H1 (cell line): ENCODE measurements at regions not wholly inside any gene's neighbourhood (a gene's known extent, or its start where the extent isn't known, plus 50 kb on each side); places are given as distances from the start of the nearest gene placed in this dataset.

Experiments used
- CTCF ChIA-PET: fragments of 300-600 bp; sonication (Branson Sonifier 250); formaldehyde crosslinking; loops from one replicate; lab custom pipeline; 2021; ENCODE audit not compliant: partially characterized antibody; lab: Charles Lee
- POLR2A ChIA-PET: fragments of 300-600 bp; sonication (Branson Sonifier 250); formaldehyde crosslinking; loops from one replicate; lab custom pipeline; 2021; ENCODE audit warnings: inconsistent platforms; ENCODE audit not compliant: partially characterized antibody; lab: Charles Lee
- DNase-seq, 2 experiments: peaks; one replicate each; pipeline versions ENCODE4 v3.0.0 to v3.0.0-alpha.2; 2010 to 2022; ENCODE audit warnings: low spot score in 2 of 2, low read depth in 1 of 2, mixed read lengths in 1 of 2
- FAIRE-seq: peaks from 2 replicates; lab custom pipeline; 2011; peaks lifted over from hg19 to GRCh38; lab: Jason Lieb, UNC
- H2AFZ ChIP-seq: 2 replicates; pipeline ENCODE4 v1.8.1; 2012; ENCODE audit warnings: low read length, inconsistent platforms
- H2AK5ac ChIP-seq: 2 replicates; pipeline ENCODE4 v1.6.1; 2013; ENCODE audit warnings: low read depth, low read length
- H2BK120ac ChIP-seq: replicated peaks from 2 replicates; pipeline ENCODE3; 2013; ENCODE audit warnings: low read depth, low read length, inconsistent platforms
- H2BK12ac ChIP-seq: 2 replicates; pipeline ENCODE4 v1.6.1; 2013; ENCODE audit warnings: low read depth, low read length
- H2BK15ac ChIP-seq: 2 replicates; pipeline ENCODE4 v1.6.1; 2013; ENCODE audit warnings: low read length
- H2BK20ac ChIP-seq: 2 replicates; pipeline ENCODE4 v1.6.1; 2013; ENCODE audit warnings: low read length
- H2BK5ac ChIP-seq: 2 replicates; pipeline ENCODE4 v1.6.1; 2013; ENCODE audit warnings: low read depth, low read length
- H3K14ac ChIP-seq: 2 replicates; pipeline ENCODE4 v1.6.1; 2013; ENCODE audit warnings: inconsistent platforms; ENCODE audit not compliant: insufficient read length
- H3K18ac ChIP-seq: 2 replicates; pipeline ENCODE4 v1.6.1; 2013; ENCODE audit warnings: low read length; ENCODE audit errors: extremely low read depth
- H3K23ac ChIP-seq: 2 replicates; pipeline ENCODE4 v1.6.1; 2013; ENCODE audit warnings: inconsistent platforms; ENCODE audit not compliant: insufficient read length
- H3K23me2 ChIP-seq: 2 replicates; pipeline ENCODE4 v1.6.1; 2013; ENCODE audit warnings: low read depth, low read length
- H3K27ac ChIP-seq: 2 replicates; pipeline ENCODE4 v1.6.1; 2011; ENCODE audit warnings: low read depth, low read length, inconsistent platforms
- H3K27me3 ChIP-seq, 4 experiments: replicated peaks in 1 of 4; 1 replicate in 1 of 4; 2 replicates in 3 of 4; pipeline versions ENCODE4 v1.6.1 to v1.8.1; 2011 to 2013; ENCODE audit warnings: low read length in 3 of 4, mild to moderate bottlenecking in 3 of 4, inconsistent platforms in 2 of 4, mixed read lengths in 2 of 4, moderate library complexity in 1 of 4; ENCODE audit not compliant: control insufficient read depth in 3 of 4, insufficient read depth in 3 of 4; ENCODE audit errors: extremely low read depth in 1 of 4
- H3K36me3 ChIP-seq, 4 experiments: 2 replicates each; pipeline versions ENCODE4 v1.6.1 to v1.8.1; 2011 to 2013; ENCODE audit warnings: mild to moderate bottlenecking in 4 of 4, low read length in 3 of 4, moderate library complexity in 2 of 4, control low read depth in 1 of 4, inconsistent platforms in 1 of 4; ENCODE audit not compliant: insufficient read depth in 4 of 4, control insufficient read depth in 2 of 4
- H3K4ac ChIP-seq: replicated peaks from 2 replicates; pipeline ENCODE3; 2013; ENCODE audit warnings: low read length, low read depth, mixed read lengths, inconsistent platforms; ENCODE audit not compliant: insufficient read length
- H3K4me1 ChIP-seq, 4 experiments: replicated peaks in 1 of 4; 1 replicate in 1 of 4; 2 replicates in 3 of 4; pipeline versions ENCODE4 v1.6.1 to v1.8.1; 2011 to 2013; ENCODE audit warnings: low read length in 3 of 4, inconsistent platforms in 2 of 4, mixed read lengths in 1 of 4; ENCODE audit not compliant: insufficient read depth in 4 of 4, control insufficient read depth in 3 of 4
- H3K4me2 ChIP-seq, 2 experiments: 2 replicates each; pipeline versions ENCODE4 v1.6.1 to v1.8.1; 2011 to 2013; ENCODE audit warnings: low read depth in 2 of 2, low read length in 2 of 2, control low read depth in 1 of 2, inconsistent platforms in 1 of 2, mild to moderate bottlenecking in 1 of 2; ENCODE audit not compliant: insufficient read depth in 1 of 2
- H3K4me3 ChIP-seq, 4 experiments: fragments of 200-600, 300-600 bp in 1 of 4; sonication (generic), shearing (Covaris generic), sonication (Bioruptor Twin) in 1 of 4; 2 replicates each; pipeline versions ENCODE4 v1.5.1 to v1.8.1; 2011 to 2016; ENCODE audit warnings: low read length in 4 of 4, low read depth in 3 of 4, control low read depth in 2 of 4, inconsistent platforms in 2 of 4, mild to moderate bottlenecking in 2 of 4, mixed read lengths in 1 of 4, moderate library complexity in 1 of 4; ENCODE audit not compliant: insufficient read depth in 2 of 4; ENCODE audit errors: extremely low read depth in 1 of 4
- H3K56ac ChIP-seq: replicated peaks from 2 replicates; pipeline ENCODE3; 2013; ENCODE audit warnings: low read depth, mild to moderate bottlenecking, mixed read lengths, low read length, inconsistent platforms; ENCODE audit not compliant: insufficient read length
- H3K79me1 ChIP-seq: 2 replicates; pipeline ENCODE4 v1.6.1; 2013; ENCODE audit warnings: low read depth, low read length, control low read depth
- H3K79me2 ChIP-seq, 2 experiments: 2 replicates each; pipeline versions ENCODE4 v1.6.1 to v1.8.1; 2012 to 2013; ENCODE audit warnings: low read length in 2 of 2, mild to moderate bottlenecking in 2 of 2, inconsistent platforms in 1 of 2; ENCODE audit not compliant: insufficient read depth in 2 of 2, control insufficient read depth in 1 of 2
- H3K9ac ChIP-seq, 4 experiments: replicated peaks in 1 of 4; 1 replicate in 1 of 4; 2 replicates in 3 of 4; pipeline versions ENCODE4 v1.6.1 to v1.8.1; 2011 to 2013; ENCODE audit warnings: low read depth in 3 of 4, low read length in 3 of 4, control low read depth in 2 of 4, mild to moderate bottlenecking in 2 of 4, moderate library complexity in 2 of 4, inconsistent platforms in 1 of 4; ENCODE audit errors: extremely low read depth in 1 of 4
- H3K9me3 ChIP-seq, 2 experiments: 2 replicates each; pipeline versions ENCODE4 v1.6.1 to v1.8.1; 2012 to 2013; ENCODE audit warnings: mild to moderate bottlenecking in 2 of 2, moderate library complexity in 2 of 2, control low read depth in 1 of 2, inconsistent platforms in 1 of 2, low read depth in 1 of 2, low read length in 1 of 2, mixed read lengths in 1 of 2; ENCODE audit not compliant: insufficient read depth in 2 of 2
- H4K20me1 ChIP-seq, 2 experiments: replicated peaks in 1 of 2; 2 replicates each; pipeline versions ENCODE3 to v1.8.1; 2011 to 2013; ENCODE audit warnings: inconsistent platforms in 2 of 2, low read length in 2 of 2, mild to moderate bottlenecking in 1 of 2; ENCODE audit not compliant: insufficient read depth in 2 of 2, control insufficient read depth in 1 of 2
- H4K5ac ChIP-seq: 2 replicates; pipeline ENCODE4 v1.6.1; 2013; ENCODE audit warnings: low read length, low read depth, mixed read lengths, inconsistent platforms; ENCODE audit not compliant: insufficient read length
- H4K8ac ChIP-seq: 2 replicates; pipeline ENCODE4 v1.8.0; 2013; ENCODE audit warnings: mild to moderate bottlenecking, moderate library complexity, low read length, inconsistent platforms; ENCODE audit not compliant: insufficient read depth; ENCODE audit errors: extremely low read depth
- H4K91ac ChIP-seq: replicated peaks from 2 replicates; pipeline ENCODE3; 2013; ENCODE audit warnings: low read length, mixed read lengths, inconsistent platforms; ENCODE audit not compliant: insufficient read length
- ASH2L ChIP-seq: fragments of 200-600, 300-600 bp; sonication (generic); IDR thresholded peaks from one replicate; pipeline ENCODE4 v1.7.1; 2017; ENCODE audit warnings: low read length
- CBX5 ChIP-seq: fragments of 300-800, 300-1000 bp; sonication (generic); IDR thresholded peaks from 2 replicates; pipeline ENCODE4 v1.7.1; 2016; ENCODE audit warnings: antibody characterized with exemption, low read length, low read depth
- EGR1 ChIP-seq: IDR thresholded peaks from 2 replicates; pipeline ENCODE4 v1.6.1; 2011; ENCODE audit warnings: low read depth, low read length, borderline replicate concordance
- EP300 ChIP-seq, 2 experiments: IDR thresholded peaks; 1 replicate in 1 of 2; 2 replicates in 1 of 2; pipeline ENCODE4 v1.6.1; 2011 to 2012; ENCODE audit warnings: low read depth in 2 of 2, low read length in 2 of 2, mild to moderate bottlenecking in 2 of 2, borderline replicate concordance in 1 of 2, inconsistent platforms in 1 of 2, moderate library complexity in 1 of 2
- GTF2F1 ChIP-seq: IDR thresholded peaks from 2 replicates; pipeline ENCODE4 v1.6.1; 2012; ENCODE audit warnings: low read depth, low read length, improper control_type of control experiment, borderline replicate concordance
- JUN ChIP-seq: IDR thresholded peaks from 2 replicates; pipeline ENCODE4 v1.6.1; 2011; ENCODE audit warnings: low read depth, mild to moderate bottlenecking, improper control_type of control experiment, low read length
- KDM5A ChIP-seq: fragments of 200-600 bp; IDR thresholded peaks from 2 replicates; pipeline ENCODE4 v1.7.1; 2012; ENCODE audit warnings: mild to moderate bottlenecking, low read length, inconsistent platforms, mixed read lengths
- MAFK ChIP-seq: IDR thresholded peaks from 2 replicates; pipeline ENCODE4 v1.6.1; 2012; ENCODE audit warnings: low read depth, mild to moderate bottlenecking, improper control_type of control experiment, low read length
- RNF2 ChIP-seq: fragments of 200-900, 300-1000 bp; sonication (generic); IDR thresholded peaks from 2 replicates; pipeline ENCODE4 v1.7.1; 2016; ENCODE audit warnings: borderline replicate concordance, low read depth, mild to moderate bottlenecking, antibody characterized with exemption, low read length; ENCODE audit not compliant: poor library complexity, severe bottlenecking; ENCODE audit errors: missing control alignments
- RXRA ChIP-seq: IDR thresholded peaks from 2 replicates; pipeline ENCODE4 v1.6.1; 2011; ENCODE audit warnings: low read depth, mild to moderate bottlenecking, low read length, moderate library complexity; ENCODE audit not compliant: insufficient read depth
- SP1 ChIP-seq: IDR thresholded peaks from 2 replicates; pipeline ENCODE4 v1.6.1; 2011; ENCODE audit warnings: low read depth, low read length
- YY1 ChIP-seq: IDR thresholded peaks from 2 replicates; pipeline ENCODE4 v1.6.1; 2011; ENCODE audit warnings: low read depth, mild to moderate bottlenecking, low read length
- WGBS, 2 experiments: shearing (Covaris generic) in 1 of 2; methylation state at CpG; one replicate each; pipeline versions ENCODE4 v1.1.6 to v1.1.7; 2013 to 2015; ENCODE audit warnings: low lambda C conversion rate in 2 of 2, mixed read lengths in 2 of 2, inconsistent platforms in 1 of 2, low coverage in 1 of 2, missing lambda C conversion rate in 1 of 2; ENCODE audit not compliant: insufficient replicate concordance in 2 of 2, insufficient coverage in 1 of 2, insufficient read length in 1 of 2; ENCODE audit errors: extremely low coverage in 1 of 2, missing lambda C conversion rate in 1 of 2; 5-methylcytosine and 5-hydroxymethylcytosine counted together

DNA sequence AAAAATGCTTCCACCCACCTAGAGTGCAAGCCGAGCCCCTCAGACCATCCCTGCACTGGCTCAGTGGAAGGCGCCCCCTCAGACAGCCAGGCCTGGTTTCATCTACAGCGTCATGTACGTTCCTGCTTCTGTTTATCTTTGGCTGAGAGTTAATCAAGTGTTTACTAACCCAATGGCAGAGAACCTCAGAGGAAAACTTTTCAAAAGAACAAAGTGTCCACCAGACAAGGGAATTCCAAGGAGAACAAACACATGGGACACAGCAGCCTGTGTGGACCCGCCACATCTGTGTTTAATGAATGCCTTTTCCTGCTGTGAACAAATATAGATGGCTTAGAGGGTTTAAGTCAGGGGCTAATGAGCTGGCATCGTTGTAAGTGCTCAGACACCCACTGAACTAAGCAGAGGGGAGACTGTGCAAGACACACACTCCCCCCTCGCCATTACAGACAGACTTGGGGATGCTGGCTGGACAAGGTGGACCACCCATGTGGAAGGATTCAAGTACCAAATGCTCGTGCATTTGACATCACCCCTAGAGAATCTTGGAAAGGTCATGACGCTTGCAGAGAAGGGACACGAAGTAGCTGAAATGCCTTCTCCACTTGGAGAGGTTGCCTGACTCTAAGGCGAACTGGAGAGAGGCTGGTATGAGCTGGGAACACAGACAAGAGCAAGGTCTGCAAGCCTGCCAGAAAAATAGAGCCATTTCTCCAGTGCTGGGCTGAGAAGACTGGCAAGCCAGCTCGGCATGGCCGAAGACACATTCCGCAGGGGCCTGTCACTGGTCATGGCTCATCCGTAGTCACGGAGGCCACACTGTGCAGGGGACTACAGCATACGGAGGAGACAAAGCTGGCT, 53.5 kb upstream of the NXT1 start:
- no peak overlapping the region for H3K27ac ChIP-seq
- H3K18ac ChIP-seq, result no peak overlapping the region
- no peak overlapping the region for H3K9ac ChIP-seq
- H4K5ac ChIP-seq, result no peak overlapping the region
- no peaks in the 10 kb centered on the region for H3K23me2 ChIP-seq
- no peaks in the 10 kb centered on the region for H3K27me3 ChIP-seq
- 0 out of 2 replicates have a peak overlapping the region, but pooled peaks have one; percentile 75 for H2AK5ac ChIP-seq
- no peak overlapping the region for H3K23ac ChIP-seq
- H3K4me2 ChIP-seq, result no peak overlapping the region
- no peak overlapping the region for H3K14ac ChIP-seq
- peaks cover 0 to 5% (median 1%) of the 10 kb centered on the region in 4 experiments; a peak in 2 of 7 replicates for H3K4me1 ChIP-seq
- FAIRE-seq (no peak), DNase-seq (no peak)
- H3K36me3 ChIP-seq, result no peaks in the 10 kb centered on the region
- no peaks in the 10 kb centered on the region for H4K20me1 ChIP-seq
- ChIA-PET CTCF (interaction anchor here (0.9 to 2.3 kb wide), 3 partner anchors 8 to 246 kb away, joined by 3 to 8 read pairs (median 4); no protein-coding TSS in a partner anchor), POLR2A (no interaction called here)
- no peak overlapping the region for H4K91ac ChIP-seq
- no peak overlapping the region for H3K4ac ChIP-seq
- H3K79me2 ChIP-seq, result no peaks in the 10 kb centered on the region
- H2BK5ac ChIP-seq, result peak overlapping the region; percentile 73; the same call in 1 of the 2 replicates
- H2BK15ac ChIP-seq, result peak overlapping the region; percentile 88; the same call in 1 of the 2 replicates
- H2AFZ ChIP-seq, result no peak overlapping the region
- peak overlapping the region; percentile 98 for H2BK20ac ChIP-seq
- 92% methylated on average over 17 of the region's 17 CpGs; no CpG with 5 or more reads in 1 of the 2 experiments for WGBS, 2 experiments
- H3K4me3 ChIP-seq, result no peak overlapping the region
- no peak overlapping the region for H3K56ac ChIP-seq
- no peaks in the 10 kb centered on the region for H3K9me3 ChIP-seq
- H2BK120ac ChIP-seq, result no peak overlapping the region
- peaks cover 2% of the 10 kb centered on the region; the same call in 1 of the 2 replicates for H3K79me1 ChIP-seq
- peak overlapping the region; percentile 94; the same call in 1 of the 2 replicates for H2BK12ac ChIP-seq
- no peak overlapping the region for H4K8ac ChIP-seq
- TF ChIP-seq GTF2F1, result no peak
- no peak for TF ChIP-seq EGR1
- no peak for TF ChIP-seq ASH2L
- no peak for TF ChIP-seq CBX5
- no peak for TF ChIP-seq KDM5A
- TF ChIP-seq JUN, result no peak
- TF ChIP-seq MAFK, result no peak
- TF ChIP-seq RNF2, result no peak
- TF ChIP-seq SP1, result no peak
- no peak for TF ChIP-seq RXRA
- TF ChIP-seq EP300 (IDR thresholded peaks at IDR 0.05; ENCODE audit: borderline replicate concordance in 1 of 2, low read depth in 2 of 2, low read length in 2 of 2), result no peak
- no peak for TF ChIP-seq YY1
